ENCODE measurements at regions not wholly inside any gene's neighbourhood (a gene's known extent, or its start where the extent isn't known, plus 50 kb on each side); places are given as distances from the start of the nearest gene placed in this dataset.

DNA sequence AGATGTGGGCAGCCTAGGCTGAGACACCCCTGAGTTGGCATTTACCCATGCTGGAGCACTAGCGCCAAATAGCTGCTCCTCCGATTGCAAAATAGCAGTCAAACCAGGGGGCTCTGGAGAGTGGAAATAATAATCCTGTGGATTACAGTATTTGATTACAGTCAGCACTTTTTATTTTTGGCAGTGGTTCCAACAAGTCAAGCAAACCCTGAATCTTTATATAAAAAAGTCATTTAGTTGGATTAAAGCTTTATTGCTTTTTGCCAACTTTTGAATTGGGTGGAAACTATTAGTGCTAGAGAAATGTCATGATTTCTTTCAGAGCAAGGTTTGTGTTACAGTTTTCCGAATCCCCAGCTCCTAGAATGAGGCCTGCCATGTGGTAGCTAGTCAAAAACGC is 99.3 kb upstream of the FAM20A start:
- TF ChIP-seq, protein P1, sequence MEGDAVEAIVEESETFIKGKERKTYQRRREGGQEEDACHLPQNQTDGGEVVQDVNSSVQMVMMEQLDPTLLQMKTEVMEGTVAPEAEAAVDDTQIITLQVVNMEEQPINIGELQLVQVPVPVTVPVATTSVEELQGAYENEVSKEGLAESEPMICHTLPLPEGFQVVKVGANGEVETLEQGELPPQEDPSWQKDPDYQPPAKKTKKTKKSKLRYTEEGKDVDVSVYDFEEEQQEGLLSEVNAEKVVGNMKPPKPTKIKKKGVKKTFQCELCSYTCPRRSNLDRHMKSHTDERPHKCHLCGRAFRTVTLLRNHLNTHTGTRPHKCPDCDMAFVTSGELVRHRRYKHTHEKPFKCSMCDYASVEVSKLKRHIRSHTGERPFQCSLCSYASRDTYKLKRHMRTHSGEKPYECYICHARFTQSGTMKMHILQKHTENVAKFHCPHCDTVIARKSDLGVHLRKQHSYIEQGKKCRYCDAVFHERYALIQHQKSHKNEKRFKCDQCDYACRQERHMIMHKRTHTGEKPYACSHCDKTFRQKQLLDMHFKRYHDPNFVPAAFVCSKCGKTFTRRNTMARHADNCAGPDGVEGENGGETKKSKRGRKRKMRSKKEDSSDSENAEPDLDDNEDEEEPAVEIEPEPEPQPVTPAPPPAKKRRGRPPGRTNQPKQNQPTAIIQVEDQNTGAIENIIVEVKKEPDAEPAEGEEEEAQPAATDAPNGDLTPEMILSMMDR (IDR thresholded peaks at IDR 0.05; ENCODE audit: poor library complexity), result no peak
- TF ChIP-seq EZH2 (IDR thresholded peaks at IDR 0.05; ENCODE audit: borderline replicate concordance), result no peak

Data from hepatocyte (in vitro differentiated cells).